Tibial artery (tissue), 4 donors: ENCODE measurements at regions not wholly inside any gene's neighbourhood (a gene's known extent, or its start where the extent isn't known, plus 50 kb on each side); places are given as distances from the start of the nearest gene placed in this dataset.
"Not testable (repeated sequence)": the region's sequence is repeated elsewhere in the genome, so short reads cannot be mapped to it uniquely, and the experiment has no call there.

Source experiments
- DNase-seq, 2 donors: peaks; one replicate each; pipeline ENCODE4 v3.0.0-alpha.2; 2019
- H3K27ac ChIP-seq, 2 donors: fragments of 200-600 bp; sonication (generic) in 1 of 2; 1 replicate in 1 of 2; 2 replicates in 1 of 2; pipeline ENCODE4 v1.5.1; 2018 to 2019; ENCODE audit warnings: mild to moderate bottlenecking in 1 of 2
- H3K27me3 ChIP-seq, 2 donors: fragments of 200-600 bp; sonication (generic) in 1 of 2; one replicate each; pipeline versions ENCODE4 v1.5.1 to v1.6.0; 2016 to 2019
- H3K36me3 ChIP-seq, 3 donors: fragments of 200-600 bp; sonication (generic) in 2 of 3; one replicate each; pipeline ENCODE4 v1.5.1; 2016 to 2019; ENCODE audit warnings: mild to moderate bottlenecking in 2 of 3
- H3K4me1 ChIP-seq, 4 donors: fragments of 200-600 bp; sonication (generic) in 2 of 4; 1 replicate in 3 of 4; 2 replicates in 1 of 4; pipeline ENCODE4 v1.5.1; 2016 to 2019
- H3K4me3 ChIP-seq, 2 donors: fragments of 200-600 bp; sonication (generic) in 1 of 2; 1 replicate in 1 of 2; 2 replicates in 1 of 2; pipeline ENCODE4 v1.5.1; 2018 to 2019; ENCODE audit warnings: mild to moderate bottlenecking in 2 of 2
- H3K9me3 ChIP-seq, 3 donors: fragments of 200-600 bp; sonication (generic) in 1 of 3; one replicate each; pipeline ENCODE4 v1.5.1; 2016 to 2019
- CTCF ChIP-seq, 2 experiments: fragments of 200-600 bp in 1 of 2; fragments of 450-650 bp in 1 of 2; IDR thresholded peaks; one replicate each; pipeline ENCODE4 v1.5.1; 2017 to 2019; ENCODE audit warnings: antibody characterized with exemption in 2 of 2, mild to moderate bottlenecking in 1 of 2, moderate library complexity in 1 of 2
- intact Hi-C: fragments of 100-400 bp; cut with DNase I; formaldehyde crosslinking; loops from one replicate; pipeline ENCODE4 v1.15.0; 2023; ENCODE audit warnings: low total_unique reads

DNA sequence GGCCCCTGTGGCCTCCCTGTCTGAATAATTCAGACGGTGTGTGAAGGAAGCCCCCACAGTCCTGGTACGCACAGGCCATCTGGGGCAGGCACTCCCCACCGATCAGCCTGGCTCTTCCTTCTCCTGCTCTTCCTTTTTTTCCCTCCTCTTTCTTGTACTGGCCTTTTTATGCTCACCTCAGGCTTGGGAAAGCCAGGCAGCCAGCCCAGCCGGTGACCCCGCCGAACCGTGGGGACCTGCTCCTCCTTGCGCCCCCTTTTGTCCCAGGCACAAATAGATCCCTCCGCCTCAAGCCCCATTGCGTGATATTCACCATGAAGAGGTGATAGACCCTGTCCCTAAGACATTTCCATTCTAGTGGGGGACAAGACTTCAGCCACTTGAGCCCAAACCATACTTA lies 80.2 kb upstream of the BRD7 start:
- intact Hi-C loops, result no loop called here
- Histone ChIP-seq H3K9me3 (no peaks in the 10 kb centered on the region), H3K4me1 (no peaks in the 10 kb centered on the region), H3K27ac (no peak overlapping the region), H3K27me3 (no peaks in the 10 kb centered on the region), H3K36me3 (no peaks in the 10 kb centered on the region), H3K4me3 (no peak overlapping the region)
- peak in 1 of 2 donors; percentile 35 for DNase-seq
- TF ChIP-seq CTCF (IDR thresholded peaks at IDR 0.05), result no peak

DNA sequence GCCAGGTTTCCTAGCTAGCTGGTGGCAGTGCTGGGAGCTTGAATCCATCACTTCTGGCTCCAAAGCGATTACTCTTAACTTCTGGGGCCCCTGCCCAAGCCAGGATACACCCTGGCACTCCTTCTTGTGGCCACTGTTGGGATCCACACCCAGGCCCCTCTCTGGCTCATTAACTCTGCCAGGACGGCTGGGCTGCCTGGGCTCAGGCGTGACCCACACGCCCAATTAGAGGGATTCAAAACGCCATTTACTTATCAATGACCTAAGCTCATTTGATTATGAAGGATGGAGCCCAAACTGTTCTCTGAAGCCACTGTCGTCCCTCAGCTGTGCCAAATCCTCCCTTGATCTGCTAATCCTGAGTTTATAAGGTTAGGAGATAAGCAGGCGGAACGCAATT lies 79.7 kb upstream of the BRD7 start:
- H3K9me3 ChIP-seq, result no peaks in the 10 kb centered on the region
- TF ChIP-seq CTCF (IDR thresholded peaks at IDR 0.05), result no peak
- H3K4me1 ChIP-seq, result no peaks in the 10 kb centered on the region
- H3K27me3 ChIP-seq, result no peaks in the 10 kb centered on the region
- H3K36me3 ChIP-seq, result no peaks in the 10 kb centered on the region
- H3K27ac ChIP-seq, result no peak overlapping the region
- intact Hi-C loops, result no loop called here
- H3K4me3 ChIP-seq, result no peak overlapping the region
- peak in 1 of 2 donors; percentile 50 for DNase-seq

GRCh38 chr16:50447386-50447785 lies 78.6 kb upstream of the BRD7 start:
- H3K4me3 ChIP-seq, H3K4me1 ChIP-seq, H3K27me3 ChIP-seq, H3K36me3 ChIP-seq, H3K9me3 ChIP-seq, H3K27ac ChIP-seq, intact Hi-C loops: not testable (repeated sequence)
- peak in 1 of 2 donors; percentile 17 for DNase-seq

GRCh38 chr16:50446861-50447260 lies 78.1 kb upstream of the BRD7 start:
- H3K4me1 ChIP-seq, result no peaks in the 10 kb centered on the region
- no peak for DNase-seq
- H3K27me3 ChIP-seq, result no peaks in the 10 kb centered on the region
- H3K36me3 ChIP-seq, result no peaks in the 10 kb centered on the region
- no peak overlapping the region for H3K27ac ChIP-seq
- TF ChIP-seq CTCF (IDR thresholded peaks at IDR 0.05), result no peak
- intact Hi-C loops, result no loop called here
- no peak overlapping the region for H3K4me3 ChIP-seq
- peaks cover 0 to 5% (median under 1%) of the 10 kb centered on the region in 3 donors for H3K9me3 ChIP-seq

- Histone ChIP-seq H3K27ac (no peak overlapping the region), H3K27me3 (no peaks in the 10 kb centered on the region), H3K4me1 (no peaks in the 10 kb centered on the region), H3K36me3 (no peaks in the 10 kb centered on the region), H3K4me3 (no peak overlapping the region), H3K9me3 (peaks cover 0 to 15% (median 10%) of the 10 kb centered on the region in 3 donors)
- TF ChIP-seq CTCF (IDR thresholded peaks at IDR 0.05), result no peak
- DNase-seq, result peak in 1 of 2 donors; percentile 29
- intact Hi-C loops, result no loop called here
These were observed 77.1 kb upstream of the BRD7 start for GRCh38 chr16:50445621-50446555.

- TF ChIP-seq CTCF (IDR thresholded peaks at IDR 0.05), result no peak
- Histone ChIP-seq H3K4me1 (no peaks in the 10 kb centered on the region), H3K9me3 (peaks cover 0 to 18% (median 13%) of the 10 kb centered on the region in 3 donors), H3K36me3 (no peaks in the 10 kb centered on the region), H3K27ac (no peak overlapping the region), H3K4me3 (no peak overlapping the region), H3K27me3 (no peaks in the 10 kb centered on the region)
- DNase-seq, result peak in 1 of 2 donors; percentile 10
- intact Hi-C loops, result no loop called here
These were observed 75.7 kb upstream of the BRD7 start for GRCh38 chr16:50444526-50444925.
